ENCODE measurements at regions not wholly inside any gene's neighbourhood (a gene's known extent, or its start where the extent isn't known, plus 50 kb on each side); places are given as distances from the start of the nearest gene placed in this dataset.

DNA sequence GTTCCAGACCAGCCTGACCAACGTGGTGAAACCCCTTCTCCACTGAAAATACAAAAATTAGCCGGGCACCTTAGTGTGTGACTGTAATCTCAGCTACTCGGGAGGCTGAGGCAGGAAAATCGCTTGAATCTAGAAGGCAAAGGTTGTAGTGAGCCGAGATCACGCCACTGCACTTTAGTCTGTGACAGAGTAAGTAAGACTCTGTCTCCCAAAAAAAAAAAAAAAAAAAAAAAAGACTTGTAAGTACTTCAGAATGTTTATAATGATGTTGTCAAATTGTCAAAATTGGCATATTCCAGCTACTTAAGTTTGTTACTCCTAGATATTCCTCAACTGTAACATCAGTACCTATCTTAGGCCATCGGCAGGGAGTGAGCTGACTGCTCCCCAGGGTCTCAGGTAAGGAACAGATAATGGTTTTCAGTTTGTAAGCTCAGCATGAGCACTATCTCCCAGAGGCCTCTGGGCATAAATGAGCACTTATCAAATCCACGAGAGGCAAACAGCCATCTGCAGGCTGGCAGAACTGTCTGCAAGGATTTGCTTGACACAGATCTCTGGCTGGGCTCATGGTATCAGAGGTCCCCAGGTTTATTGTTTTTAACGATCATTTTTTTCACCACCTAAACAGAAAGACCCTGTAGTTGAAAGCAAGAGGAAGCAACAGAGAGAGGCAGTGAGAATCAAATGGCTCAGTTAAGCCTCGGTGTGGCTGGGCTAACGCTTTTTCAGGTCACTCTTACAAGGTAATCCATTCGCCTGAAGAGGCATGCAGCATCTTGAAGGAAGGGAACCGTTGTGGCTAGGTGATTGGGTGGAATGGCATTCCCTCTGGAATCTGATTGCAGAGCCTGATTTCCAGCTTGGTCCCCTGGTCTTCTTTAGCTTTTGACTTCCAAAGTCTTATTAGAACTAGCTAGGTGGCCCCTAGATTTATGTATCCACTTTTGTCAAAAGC lies 115.9 kb downstream of the LY86 start:
- no peak overlapping the region for H3K4me3 ChIP-seq
- H3K27ac ChIP-seq (ENCODE audit: low read depth in 1 of 2, low read length in 1 of 2): no peak overlapping the region
- H3K9ac ChIP-seq (ENCODE audit: insufficient read depth in 1 of 2, low read length in 2 of 2): no peak overlapping the region
- peaks cover 6 to 14% (median 12%) of the 10 kb centered on the region in 5 donors for H3K4me1 ChIP-seq (ENCODE audit: control insufficient read depth in 5 of 5, insufficient read depth in 5 of 5, low read length in 5 of 5)
- ATAC-seq (ENCODE audit: insufficient read depth, low FRiP score) (no peak), DNase-seq (no peak)
- TF ChIP-seq, protein P1, sequence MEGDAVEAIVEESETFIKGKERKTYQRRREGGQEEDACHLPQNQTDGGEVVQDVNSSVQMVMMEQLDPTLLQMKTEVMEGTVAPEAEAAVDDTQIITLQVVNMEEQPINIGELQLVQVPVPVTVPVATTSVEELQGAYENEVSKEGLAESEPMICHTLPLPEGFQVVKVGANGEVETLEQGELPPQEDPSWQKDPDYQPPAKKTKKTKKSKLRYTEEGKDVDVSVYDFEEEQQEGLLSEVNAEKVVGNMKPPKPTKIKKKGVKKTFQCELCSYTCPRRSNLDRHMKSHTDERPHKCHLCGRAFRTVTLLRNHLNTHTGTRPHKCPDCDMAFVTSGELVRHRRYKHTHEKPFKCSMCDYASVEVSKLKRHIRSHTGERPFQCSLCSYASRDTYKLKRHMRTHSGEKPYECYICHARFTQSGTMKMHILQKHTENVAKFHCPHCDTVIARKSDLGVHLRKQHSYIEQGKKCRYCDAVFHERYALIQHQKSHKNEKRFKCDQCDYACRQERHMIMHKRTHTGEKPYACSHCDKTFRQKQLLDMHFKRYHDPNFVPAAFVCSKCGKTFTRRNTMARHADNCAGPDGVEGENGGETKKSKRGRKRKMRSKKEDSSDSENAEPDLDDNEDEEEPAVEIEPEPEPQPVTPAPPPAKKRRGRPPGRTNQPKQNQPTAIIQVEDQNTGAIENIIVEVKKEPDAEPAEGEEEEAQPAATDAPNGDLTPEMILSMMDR (IDR thresholded peaks at IDR 0.05; ENCODE audit: control extremely low read depth, extremely low read depth): no peak
- no peaks in the 10 kb centered on the region for H3K27me3 ChIP-seq (ENCODE audit: control insufficient read depth in 3 of 3, insufficient read depth in 3 of 3, low read length in 2 of 3)
- no peaks in the 10 kb centered on the region for H3K9me3 ChIP-seq (ENCODE audit: control insufficient read depth in 4 of 4, insufficient read depth in 3 of 4, low read length in 3 of 4)
- no peaks in the 10 kb centered on the region for H3K36me3 ChIP-seq (ENCODE audit: control insufficient read depth in 4 of 4, insufficient read depth in 4 of 4, low read length in 4 of 4)
- 84 to 89% methylated on average over 13 of the region's 13 CpGs for WGBS, 2 donors

DNA sequence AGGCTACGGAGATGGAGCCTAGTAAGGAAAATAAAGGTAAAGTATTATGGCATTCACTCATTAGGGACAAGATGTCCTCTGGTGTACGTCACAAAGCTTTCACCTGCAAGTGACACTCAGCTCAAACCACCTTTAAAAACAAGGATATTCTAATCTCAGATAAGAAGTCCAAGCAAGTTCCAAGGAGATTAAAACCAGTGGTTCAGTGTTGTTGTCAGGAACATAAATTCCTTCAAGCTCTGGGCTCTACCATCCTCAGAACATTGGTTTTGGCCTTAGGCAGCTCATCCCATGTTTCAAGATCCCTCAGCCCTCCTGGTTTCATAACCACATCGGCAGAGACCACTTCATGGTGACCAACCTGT lies 116.5 kb downstream of the LY86 start:
- ATAC-seq (ENCODE audit: insufficient read depth, low FRiP score) (no peak), DNase-seq (no peak)
- Histone ChIP-seq H3K4me1 (ENCODE audit: control insufficient read depth in 5 of 5, insufficient read depth in 5 of 5, low read length in 5 of 5) (peaks cover 0 to 8% (median 5%) of the 10 kb centered on the region in 5 donors), H3K4me3 (no peak overlapping the region), H3K27me3 (ENCODE audit: control insufficient read depth in 3 of 3, insufficient read depth in 3 of 3, low read length in 2 of 3) (no peaks in the 10 kb centered on the region), H3K36me3 (ENCODE audit: control insufficient read depth in 4 of 4, insufficient read depth in 4 of 4, low read length in 4 of 4) (no peaks in the 10 kb centered on the region), H3K9me3 (ENCODE audit: control insufficient read depth in 4 of 4, insufficient read depth in 3 of 4, low read length in 3 of 4) (no peaks in the 10 kb centered on the region), H3K27ac (ENCODE audit: low read depth in 1 of 2, low read length in 1 of 2) (no peak overlapping the region), H3K9ac (ENCODE audit: insufficient read depth in 1 of 2, low read length in 2 of 2) (no peak overlapping the region)
- WGBS, 2 donors: 95% methylated on average over 3 of the region's 3 CpGs
- TF ChIP-seq, protein P1 (IDR thresholded peaks at IDR 0.05; ENCODE audit: control extremely low read depth, extremely low read depth): no peak

DNA sequence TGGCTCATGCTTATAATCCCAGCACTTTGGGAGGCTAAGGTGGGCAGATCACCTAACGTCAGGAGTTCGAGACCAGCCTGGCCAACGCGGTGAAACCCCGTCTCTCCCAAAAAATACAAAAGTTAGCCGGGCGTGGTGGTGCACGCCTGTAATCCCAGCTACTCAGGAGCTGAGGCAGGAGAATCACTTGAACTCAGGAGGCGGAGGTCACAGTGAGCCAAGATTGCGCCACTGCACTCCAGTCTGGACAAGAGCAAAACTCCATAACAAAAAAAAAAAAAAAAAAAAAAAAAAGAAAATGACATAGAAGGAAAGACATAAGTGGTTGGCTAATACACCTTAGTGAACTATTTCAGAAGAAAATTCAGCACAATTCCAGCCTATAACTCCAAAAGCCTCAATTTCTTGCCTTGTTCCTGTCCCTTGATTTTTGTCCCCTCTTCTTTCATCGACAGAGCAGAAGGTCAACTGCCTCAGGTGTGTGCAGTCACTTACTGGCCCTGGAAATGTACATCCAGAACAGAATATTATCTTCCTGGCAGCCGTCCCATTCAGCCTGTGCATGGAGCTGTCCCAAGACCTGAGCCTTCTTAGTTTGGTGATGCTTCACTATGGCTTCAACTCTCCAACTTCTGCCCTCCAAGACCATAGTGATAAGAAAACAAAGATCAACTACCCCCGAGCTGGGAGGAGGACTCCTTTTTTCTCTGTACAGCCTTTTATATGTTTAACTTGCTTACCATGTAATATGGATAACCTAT lies 117.6 kb downstream of the LY86 start:
- Histone ChIP-seq H3K9ac (ENCODE audit: insufficient read depth in 1 of 2, low read length in 2 of 2) (no peak overlapping the region), H3K4me1 (ENCODE audit: control insufficient read depth in 5 of 5, insufficient read depth in 5 of 5, low read length in 5 of 5) (no peaks in the 10 kb centered on the region), H3K27me3 (ENCODE audit: control insufficient read depth in 3 of 3, insufficient read depth in 3 of 3, low read length in 2 of 3) (no peaks in the 10 kb centered on the region), H3K27ac (ENCODE audit: low read depth in 1 of 2, low read length in 1 of 2) (peak overlapping the region in 1 of 2 donors; percentile 29), H3K9me3 (ENCODE audit: control insufficient read depth in 4 of 4, insufficient read depth in 3 of 4, low read length in 3 of 4) (no peaks in the 10 kb centered on the region), H3K4me3 (no peak overlapping the region), H3K36me3 (ENCODE audit: control insufficient read depth in 4 of 4, insufficient read depth in 4 of 4, low read length in 4 of 4) (no peaks in the 10 kb centered on the region)
- TF ChIP-seq, protein P1 (IDR thresholded peaks at IDR 0.05; ENCODE audit: control extremely low read depth, extremely low read depth): no peak
- ATAC-seq (ENCODE audit: insufficient read depth, low FRiP score): no peak
- WGBS, 2 donors: 80 to 89% methylated on average over 13 of the region's 13 CpGs
- DNase-seq: no peak

Data from lung (tissue), 11 donors.